ENCODE measurements at regions not wholly inside any gene's neighbourhood (a gene's known extent, or its start where the extent isn't known, plus 50 kb on each side); places are given as distances from the start of the nearest gene placed in this dataset.

GRCh38 chrX:134745636-134746409 lies 51.2 kb downstream of the PABIR2 start:
- Histone ChIP-seq H3K4me1 (ENCODE audit: control insufficient read depth, insufficient read depth, low read length) (no peaks in the 10 kb centered on the region), H3K9me3 (ENCODE audit: control insufficient read depth, insufficient read depth, low read depth, low read length) (no peaks in the 10 kb centered on the region), H3K36me3 (ENCODE audit: control insufficient read depth in 2 of 2, insufficient read depth in 1 of 2, low read length in 2 of 2) (no peaks in the 10 kb centered on the region), H3K4me3 (ENCODE audit: low read depth, low read length) (no peak overlapping the region), H3K27ac (ENCODE audit: extremely low read depth, low read depth, low read length) (no peak overlapping the region)
- ChIA-PET CTCF (interaction anchor here (1.1 kb wide), 1 partner anchor 15 kb away, joined by 4 read pairs; no protein-coding TSS in a partner anchor), POLR2A (no interaction called here)
- TF ChIP-seq IKZF3 (tag by site-specific recombination; IDR thresholded peaks at IDR 0.05) (no peak), ZNF19 (tag by site-specific recombination; IDR thresholded peaks at IDR 0.05; ENCODE audit: low read depth) (no peak), ZNF350 (tag by site-specific recombination; IDR thresholded peaks at IDR 0.05) (no peak), ZBTB20 (tag by site-specific recombination; IDR thresholded peaks at IDR 0.05) (no peak), ZNF426 (tag by site-specific recombination; IDR thresholded peaks at IDR 0.05) (no peak), ZNF112 (tag by site-specific recombination; IDR thresholded peaks at IDR 0.05) (no peak), PRDM4 (tag by site-specific recombination; IDR thresholded peaks at IDR 0.05) (no peak), ZFP41 (tag by site-specific recombination; IDR thresholded peaks at IDR 0.05; ENCODE audit: borderline replicate concordance) (no peak), ZNF311 (tag by site-specific recombination; IDR thresholded peaks at IDR 0.05; ENCODE audit: borderline replicate concordance) (no peak), ZNF24 (tag by site-specific recombination; IDR thresholded peaks at IDR 0.05) (no peak), ZNF549 (tag by site-specific recombination; IDR thresholded peaks at IDR 0.05) (no peak), ZNF362 (tag by site-specific recombination; IDR thresholded peaks at IDR 0.05) (no peak), ZNF26 (tag by site-specific recombination; IDR thresholded peaks at IDR 0.05) (no peak), ZNF768 (tag by site-specific recombination; IDR thresholded peaks at IDR 0.05) (no peak), ZNF776 (tag by site-specific recombination; IDR thresholded peaks at IDR 0.05; ENCODE audit: borderline replicate concordance) (no peak), HOXA7 (CRISPR knock-in tag; IDR thresholded peaks at IDR 0.05; ENCODE audit: borderline replicate concordance) (no peak), ZNF76 (tag by site-specific recombination; IDR thresholded peaks at IDR 0.05; ENCODE audit: borderline replicate concordance, low read depth) (no peak)

- TF ChIP-seq ZNF184 (tag by site-specific recombination; IDR thresholded peaks at IDR 0.05) = no peak
- no peak for TF ChIP-seq KLF7 (tag by site-specific recombination; IDR thresholded peaks at IDR 0.05; ENCODE audit: borderline replicate concordance)
- TF ChIP-seq ZNF121 (tag by site-specific recombination; IDR thresholded peaks at IDR 0.05) = no peak
- TF ChIP-seq ZNF707 (tag by site-specific recombination; IDR thresholded peaks at IDR 0.05) = no peak
- no peak for TF ChIP-seq MEIS1 (CRISPR knock-in tag; IDR thresholded peaks at IDR 0.05; ENCODE audit: borderline replicate concordance)
- no peak for TF ChIP-seq ZFP41 (tag by site-specific recombination; IDR thresholded peaks at IDR 0.05; ENCODE audit: borderline replicate concordance)
- TF ChIP-seq ZNF670 (tag by site-specific recombination; IDR thresholded peaks at IDR 0.05; ENCODE audit: low read depth) = no peak
- TF ChIP-seq ZNF785 (tag by site-specific recombination; IDR thresholded peaks at IDR 0.05) = no peak
- no peak for TF ChIP-seq ZNF626 (tag by site-specific recombination; IDR thresholded peaks at IDR 0.05)
- TF ChIP-seq ZNF302 (tag by site-specific recombination; IDR thresholded peaks at IDR 0.05; ENCODE audit: low read depth) = no peak
- no peaks in the 10 kb centered on the region for H3K36me3 ChIP-seq (ENCODE audit: control insufficient read depth in 2 of 2, insufficient read depth in 1 of 2, low read length in 2 of 2)
- POLR2A ChIA-PET = no interaction called here
- H3K4me3 ChIP-seq (ENCODE audit: low read depth, low read length) = no peak overlapping the region
- H3K4me1 ChIP-seq (ENCODE audit: control insufficient read depth, insufficient read depth, low read length) = no peaks in the 10 kb centered on the region
- CTCF ChIA-PET = no interaction called here
- no peak overlapping the region for H3K27ac ChIP-seq (ENCODE audit: extremely low read depth, low read depth, low read length)
- no peaks in the 10 kb centered on the region for H3K9me3 ChIP-seq (ENCODE audit: control insufficient read depth, insufficient read depth, low read depth, low read length)
These were observed 53.9 kb downstream of the PABIR2 start for GRCh38 chrX:134743091-134743490.
